ENCODE measurements at regions not wholly inside any gene's neighbourhood (a gene's known extent, or its start where the extent isn't known, plus 50 kb on each side); places are given as distances from the start of the nearest gene placed in this dataset.

DNA sequence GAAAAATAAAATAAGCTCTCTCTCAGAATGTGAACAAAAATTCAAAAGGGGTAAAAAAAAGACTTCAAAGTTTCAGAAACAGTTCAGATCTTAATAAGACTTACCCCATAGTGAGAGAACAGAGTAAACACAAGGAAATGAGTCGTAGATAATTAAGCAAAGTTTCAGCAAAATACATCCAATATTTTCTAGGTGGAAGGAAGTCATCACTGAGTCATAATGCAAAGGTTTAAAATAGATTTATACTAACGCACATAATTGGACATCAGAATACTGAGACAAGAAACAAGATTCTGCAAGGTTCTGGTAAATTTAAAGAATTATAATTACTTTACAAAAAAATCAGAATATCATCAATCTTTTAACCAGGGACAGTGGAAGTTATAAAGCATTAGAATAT, 1370.7 kb upstream of the ATXN8OS start:
- no peak for DNase-seq (ENCODE audit: low spot score)
- Histone ChIP-seq H2AFZ (replicated peaks) (peak overlapping the region; percentile 45), H3K27me3 (no peaks in the 10 kb centered on the region), H3K4me3 (no peak overlapping the region), H3K79me2 (ENCODE audit: low read depth) (no peaks in the 10 kb centered on the region), H3K27ac (no peak overlapping the region), H3K4me1 (no peaks in the 10 kb centered on the region), H3K36me3 (no peaks in the 10 kb centered on the region), H3F3A (ENCODE audit: low read depth) (no peaks in the 10 kb centered on the region), H3K9ac (no peak overlapping the region), H4K20me1 (ENCODE audit: low read depth) (no peaks in the 10 kb centered on the region), H3K4me2 (no peak overlapping the region), H3K9me3 (ENCODE audit: low read depth) (no peaks in the 10 kb centered on the region)
- Mint-ChIP-seq H3K27ac (no peak overlapping the region), H3K9me3 (peaks cover 2% of the 10 kb centered on the region), H3K27me3 (ENCODE audit: insufficient read depth, low read depth) (no peaks in the 10 kb centered on the region), H3K4me3 (no peak overlapping the region), H3K4me1 (peaks cover 8% of the 10 kb centered on the region), H3K36me3 (peaks cover 1% of the 10 kb centered on the region)
- TF ChIP-seq EZH2 (IDR thresholded peaks at IDR 0.05) (no peak), EZH2phosphoT487 (IDR thresholded peaks at IDR 0.05) (no peak)
- TF ChIP-seq, protein P1, sequence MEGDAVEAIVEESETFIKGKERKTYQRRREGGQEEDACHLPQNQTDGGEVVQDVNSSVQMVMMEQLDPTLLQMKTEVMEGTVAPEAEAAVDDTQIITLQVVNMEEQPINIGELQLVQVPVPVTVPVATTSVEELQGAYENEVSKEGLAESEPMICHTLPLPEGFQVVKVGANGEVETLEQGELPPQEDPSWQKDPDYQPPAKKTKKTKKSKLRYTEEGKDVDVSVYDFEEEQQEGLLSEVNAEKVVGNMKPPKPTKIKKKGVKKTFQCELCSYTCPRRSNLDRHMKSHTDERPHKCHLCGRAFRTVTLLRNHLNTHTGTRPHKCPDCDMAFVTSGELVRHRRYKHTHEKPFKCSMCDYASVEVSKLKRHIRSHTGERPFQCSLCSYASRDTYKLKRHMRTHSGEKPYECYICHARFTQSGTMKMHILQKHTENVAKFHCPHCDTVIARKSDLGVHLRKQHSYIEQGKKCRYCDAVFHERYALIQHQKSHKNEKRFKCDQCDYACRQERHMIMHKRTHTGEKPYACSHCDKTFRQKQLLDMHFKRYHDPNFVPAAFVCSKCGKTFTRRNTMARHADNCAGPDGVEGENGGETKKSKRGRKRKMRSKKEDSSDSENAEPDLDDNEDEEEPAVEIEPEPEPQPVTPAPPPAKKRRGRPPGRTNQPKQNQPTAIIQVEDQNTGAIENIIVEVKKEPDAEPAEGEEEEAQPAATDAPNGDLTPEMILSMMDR (IDR thresholded peaks at IDR 0.05): no peak

DNA sequence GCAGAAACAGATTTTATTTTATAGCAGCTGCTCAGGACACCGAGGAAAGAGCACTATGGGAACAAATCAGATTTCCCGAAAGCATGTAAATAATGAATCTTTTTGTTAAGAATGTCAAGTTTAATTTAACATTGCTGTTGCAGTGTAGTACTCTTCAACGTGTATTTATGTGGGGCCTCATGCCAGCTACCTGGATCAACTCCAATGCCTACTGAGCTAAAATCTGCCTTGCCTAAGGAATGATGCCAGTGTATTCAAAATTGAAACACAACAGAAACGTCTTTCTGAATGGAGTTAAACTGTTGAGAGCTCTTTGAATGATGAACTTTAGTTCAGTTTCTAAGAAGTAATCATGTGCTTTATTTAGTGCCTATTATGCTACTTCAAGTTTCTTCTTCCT, 1379.8 kb upstream of the ATXN8OS start:
- Histone ChIP-seq H3K4me2 (peak overlapping the region; percentile 13), H3F3A (ENCODE audit: low read depth) (no peaks in the 10 kb centered on the region), H3K79me2 (ENCODE audit: low read depth) (no peaks in the 10 kb centered on the region), H3K27me3 (no peaks in the 10 kb centered on the region), H3K36me3 (no peaks in the 10 kb centered on the region), H3K9me3 (ENCODE audit: low read depth) (no peaks in the 10 kb centered on the region), H2AFZ (replicated peaks) (no peak overlapping the region), H3K4me3 (no peak overlapping the region), H3K9ac (no peak overlapping the region), H3K27ac (no peak overlapping the region), H3K4me1 (peaks cover 9% of the 10 kb centered on the region), H4K20me1 (ENCODE audit: low read depth) (no peaks in the 10 kb centered on the region)
- no peaks in the 10 kb centered on the region for H3K27me3 Mint-ChIP-seq (ENCODE audit: insufficient read depth, low read depth)
- peaks cover 4% of the 10 kb centered on the region for H3K36me3 Mint-ChIP-seq
- H3K9me3 Mint-ChIP-seq: peaks cover 4% of the 10 kb centered on the region
- no peak for DNase-seq (ENCODE audit: low spot score)
- peaks cover 7% of the 10 kb centered on the region for H3K4me1 Mint-ChIP-seq
- no peak for TF ChIP-seq EZH2phosphoT487 (IDR thresholded peaks at IDR 0.05)
- TF ChIP-seq EZH2 (IDR thresholded peaks at IDR 0.05): no peak
- TF ChIP-seq, protein P1 (IDR thresholded peaks at IDR 0.05): no peak
- no peak overlapping the region for H3K27ac Mint-ChIP-seq
- H3K4me3 Mint-ChIP-seq: no peak overlapping the region

DNA sequence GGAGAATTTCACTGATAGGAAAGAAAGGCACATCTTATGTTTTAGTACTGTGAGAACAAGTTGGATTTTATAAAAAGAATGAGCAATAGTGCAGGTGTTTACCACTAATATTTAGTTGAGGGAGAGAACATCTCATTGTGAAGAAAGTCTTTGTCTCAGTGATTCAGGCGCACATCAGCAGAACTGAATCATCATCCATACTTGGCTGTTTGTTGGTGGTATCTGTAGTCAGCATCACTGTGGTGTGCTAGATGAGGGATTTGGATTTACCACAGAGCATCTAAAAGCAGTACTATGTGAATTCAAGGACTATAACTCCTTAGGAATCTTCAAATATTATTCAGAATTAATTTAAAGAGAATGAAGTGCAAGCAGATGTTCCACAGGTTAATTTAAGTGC, 1380.5 kb upstream of the ATXN8OS start:
- Histone ChIP-seq H3K4me2 (no peak overlapping the region), H3K79me2 (ENCODE audit: low read depth) (no peaks in the 10 kb centered on the region), H3K36me3 (no peaks in the 10 kb centered on the region), H3K4me3 (no peak overlapping the region), H4K20me1 (ENCODE audit: low read depth) (no peaks in the 10 kb centered on the region), H3K9ac (no peak overlapping the region), H3K27ac (no peak overlapping the region), H2AFZ (replicated peaks) (peak overlapping the region; percentile 5), H3K9me3 (ENCODE audit: low read depth) (no peaks in the 10 kb centered on the region), H3K27me3 (no peaks in the 10 kb centered on the region), H3K4me1 (peaks cover 9% of the 10 kb centered on the region), H3F3A (ENCODE audit: low read depth) (no peaks in the 10 kb centered on the region)
- peak overlapping the region; percentile 30 for H3K27ac Mint-ChIP-seq
- no peaks in the 10 kb centered on the region for H3K27me3 Mint-ChIP-seq (ENCODE audit: insufficient read depth, low read depth)
- no peak overlapping the region for H3K4me3 Mint-ChIP-seq
- H3K36me3 Mint-ChIP-seq: peaks cover 4% of the 10 kb centered on the region
- peaks cover 6% of the 10 kb centered on the region for H3K9me3 Mint-ChIP-seq
- no peak for DNase-seq (ENCODE audit: low spot score)
- peaks cover 7% of the 10 kb centered on the region for H3K4me1 Mint-ChIP-seq
- TF ChIP-seq EZH2 (IDR thresholded peaks at IDR 0.05) (no peak), EZH2phosphoT487 (IDR thresholded peaks at IDR 0.05) (no peak)
- TF ChIP-seq, protein P1 (IDR thresholded peaks at IDR 0.05): no peak

Measured in neural progenitor cell (in vitro differentiated cells).